Osteoblast (primary cell): ENCODE measurements at regions not wholly inside any gene's neighbourhood (a gene's known extent, or its start where the extent isn't known, plus 50 kb on each side); places are given as distances from the start of the nearest gene placed in this dataset.

Source experiments
- DNase-seq: peaks from one replicate; pipeline ENCODE4 v3.0.0; 2011; ENCODE audit warnings: low spot score, mixed read lengths; ENCODE audit not compliant: insufficient read length; ENCODE audit errors: missing footprints
- H2AFZ ChIP-seq: 2 replicates; pipeline ENCODE4 v1.6.0; 2011; ENCODE audit warnings: mild to moderate bottlenecking, low read length
- H3K27ac ChIP-seq: 2 replicates; pipeline ENCODE4 v1.5.1; 2011; ENCODE audit warnings: mild to moderate bottlenecking, low read depth, low read length, moderate library complexity
- H3K27me3 ChIP-seq: 2 replicates; pipeline ENCODE4 v1.6.0; 2012; ENCODE audit warnings: mild to moderate bottlenecking, control low read depth, inconsistent platforms, low read length, moderate library complexity; ENCODE audit not compliant: insufficient read depth
- H3K36me3 ChIP-seq: 2 replicates; pipeline ENCODE4 v1.5.1; 2011; ENCODE audit warnings: mild to moderate bottlenecking, low read length, control low read depth, moderate library complexity; ENCODE audit not compliant: insufficient read depth
- H3K4me1 ChIP-seq: 2 replicates; pipeline ENCODE4 v1.5.1; 2011; ENCODE audit warnings: mild to moderate bottlenecking, low read length, control low read depth, moderate library complexity; ENCODE audit not compliant: insufficient read depth
- H3K4me2 ChIP-seq: 2 replicates; pipeline ENCODE4 v1.6.0; 2011; ENCODE audit warnings: mild to moderate bottlenecking, low read length; ENCODE audit not compliant: insufficient read depth
- H3K4me3 ChIP-seq: fragments of 200-600 bp; sonication (generic); 3 replicates; pipeline ENCODE4 v1.5.1; 2012; ENCODE audit warnings: mild to moderate bottlenecking, low read length, inconsistent platforms; ENCODE audit not compliant: insufficient read depth
- H3K79me2 ChIP-seq: 2 replicates; pipeline ENCODE4 v1.6.0; 2012; ENCODE audit warnings: mild to moderate bottlenecking, low read length, control low read depth, inconsistent platforms; ENCODE audit not compliant: insufficient read depth
- H3K9me3 ChIP-seq: 2 replicates; pipeline ENCODE4 v1.5.1; 2011; ENCODE audit warnings: low read depth, low read length, control low read depth
- H4K20me1 ChIP-seq: 2 replicates; pipeline ENCODE4 v1.6.0; 2012; ENCODE audit warnings: mild to moderate bottlenecking, low read length, control low read depth; ENCODE audit not compliant: insufficient read depth
- TF ChIP-seq, protein P1 (sequence below): IDR thresholded peaks from 2 replicates; pipeline ENCODE4 v1.5.1; 2011; ENCODE audit warnings: mild to moderate bottlenecking, low read depth, low read length, moderate library complexity; ENCODE audit errors: extremely low read depth

DNA sequence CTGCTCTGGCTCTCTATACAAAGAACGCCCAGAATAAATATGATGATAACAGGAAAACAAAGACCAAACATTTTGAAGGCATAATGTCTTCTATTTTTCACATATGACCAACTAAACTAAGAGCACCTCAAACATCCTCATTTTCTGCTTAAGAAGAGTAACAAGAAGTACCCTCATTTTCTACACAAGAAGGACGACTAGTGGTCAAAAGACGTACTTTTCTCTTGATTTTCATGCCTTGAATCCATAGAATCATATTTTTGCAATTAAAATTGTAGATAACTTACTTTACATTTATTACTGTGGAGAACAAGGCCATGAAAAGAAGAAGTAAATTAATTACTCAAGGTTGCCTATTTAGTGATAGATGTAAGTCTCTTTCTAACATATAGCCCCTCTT is 358.6 kb downstream of the DUSP6 start:
- H3K79me2 ChIP-seq, result no peaks in the 10 kb centered on the region
- peaks cover 7% of the 10 kb centered on the region for H3K4me1 ChIP-seq
- peak; percentile 15 for DNase-seq
- no peak overlapping the region for H3K4me2 ChIP-seq
- no peak overlapping the region for H2AFZ ChIP-seq
- no peak overlapping the region for H3K27ac ChIP-seq
- H3K9me3 ChIP-seq, result no peaks in the 10 kb centered on the region
- H4K20me1 ChIP-seq, result no peaks in the 10 kb centered on the region
- H3K4me3 ChIP-seq, result no peak overlapping the region
- TF ChIP-seq, protein P1, sequence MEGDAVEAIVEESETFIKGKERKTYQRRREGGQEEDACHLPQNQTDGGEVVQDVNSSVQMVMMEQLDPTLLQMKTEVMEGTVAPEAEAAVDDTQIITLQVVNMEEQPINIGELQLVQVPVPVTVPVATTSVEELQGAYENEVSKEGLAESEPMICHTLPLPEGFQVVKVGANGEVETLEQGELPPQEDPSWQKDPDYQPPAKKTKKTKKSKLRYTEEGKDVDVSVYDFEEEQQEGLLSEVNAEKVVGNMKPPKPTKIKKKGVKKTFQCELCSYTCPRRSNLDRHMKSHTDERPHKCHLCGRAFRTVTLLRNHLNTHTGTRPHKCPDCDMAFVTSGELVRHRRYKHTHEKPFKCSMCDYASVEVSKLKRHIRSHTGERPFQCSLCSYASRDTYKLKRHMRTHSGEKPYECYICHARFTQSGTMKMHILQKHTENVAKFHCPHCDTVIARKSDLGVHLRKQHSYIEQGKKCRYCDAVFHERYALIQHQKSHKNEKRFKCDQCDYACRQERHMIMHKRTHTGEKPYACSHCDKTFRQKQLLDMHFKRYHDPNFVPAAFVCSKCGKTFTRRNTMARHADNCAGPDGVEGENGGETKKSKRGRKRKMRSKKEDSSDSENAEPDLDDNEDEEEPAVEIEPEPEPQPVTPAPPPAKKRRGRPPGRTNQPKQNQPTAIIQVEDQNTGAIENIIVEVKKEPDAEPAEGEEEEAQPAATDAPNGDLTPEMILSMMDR, result peak; percentile 66
- no peaks in the 10 kb centered on the region for H3K27me3 ChIP-seq
- no peaks in the 10 kb centered on the region for H3K36me3 ChIP-seq

DNA sequence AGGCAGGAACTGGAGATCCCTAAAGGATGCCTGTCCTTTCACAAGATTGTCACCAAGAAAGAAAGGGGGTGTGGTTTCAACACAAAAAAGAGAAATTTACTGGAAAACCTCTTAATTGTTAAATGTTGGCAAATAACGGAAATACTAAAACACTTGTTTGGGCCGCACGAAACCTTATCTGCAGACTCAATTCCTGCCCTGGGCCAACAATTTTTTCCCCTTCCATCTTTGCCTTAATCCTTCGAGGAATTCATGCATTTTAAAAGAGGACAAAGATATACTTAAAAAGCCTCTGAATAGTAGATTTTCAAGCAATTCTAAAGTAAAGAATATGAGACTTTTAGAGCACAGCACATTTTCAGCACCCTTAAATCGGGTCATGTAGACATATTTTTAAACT is 366.2 kb downstream of the DUSP6 start:
- H3K27ac ChIP-seq, result no peak overlapping the region
- no peaks in the 10 kb centered on the region for H3K79me2 ChIP-seq
- H3K4me1 ChIP-seq, result peaks cover 12% of the 10 kb centered on the region
- no peaks in the 10 kb centered on the region for H3K27me3 ChIP-seq
- TF ChIP-seq, protein P1, result no peak
- no peak overlapping the region for H3K4me2 ChIP-seq
- no peak overlapping the region for H2AFZ ChIP-seq
- H4K20me1 ChIP-seq, result no peaks in the 10 kb centered on the region
- DNase-seq, result no peak
- no peak overlapping the region for H3K4me3 ChIP-seq
- no peaks in the 10 kb centered on the region for H3K36me3 ChIP-seq
- H3K9me3 ChIP-seq, result no peaks in the 10 kb centered on the region

DNA sequence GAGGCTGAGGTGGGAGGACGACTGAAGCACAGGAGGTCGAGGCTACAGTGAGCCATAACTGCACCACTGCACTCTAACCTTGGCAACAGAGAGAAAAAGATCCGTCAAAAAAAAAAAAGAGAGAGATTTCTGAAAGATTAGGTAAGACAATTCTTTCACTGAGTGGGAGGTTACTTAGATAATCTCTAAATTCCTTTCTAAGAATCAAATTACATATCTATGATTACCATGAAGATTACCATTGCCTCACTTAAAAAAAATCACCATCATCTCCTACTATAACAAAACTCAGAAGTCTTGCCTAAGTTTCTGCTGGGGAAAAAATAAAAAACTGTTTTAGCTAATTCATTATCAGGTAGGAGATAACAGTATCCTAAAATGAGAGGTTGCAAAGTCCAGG is 366.7 kb downstream of the DUSP6 start:
- Histone ChIP-seq H4K20me1 (no peaks in the 10 kb centered on the region), H3K79me2 (no peaks in the 10 kb centered on the region), H3K4me3 (no peak overlapping the region), H3K27me3 (no peaks in the 10 kb centered on the region), H2AFZ (no peak overlapping the region), H3K9me3 (no peaks in the 10 kb centered on the region), H3K4me1 (peaks cover 12% of the 10 kb centered on the region), H3K36me3 (no peaks in the 10 kb centered on the region), H3K4me2 (no peak overlapping the region), H3K27ac (no peak overlapping the region)
- TF ChIP-seq, protein P1, result no peak
- DNase-seq, result no peak

DNA sequence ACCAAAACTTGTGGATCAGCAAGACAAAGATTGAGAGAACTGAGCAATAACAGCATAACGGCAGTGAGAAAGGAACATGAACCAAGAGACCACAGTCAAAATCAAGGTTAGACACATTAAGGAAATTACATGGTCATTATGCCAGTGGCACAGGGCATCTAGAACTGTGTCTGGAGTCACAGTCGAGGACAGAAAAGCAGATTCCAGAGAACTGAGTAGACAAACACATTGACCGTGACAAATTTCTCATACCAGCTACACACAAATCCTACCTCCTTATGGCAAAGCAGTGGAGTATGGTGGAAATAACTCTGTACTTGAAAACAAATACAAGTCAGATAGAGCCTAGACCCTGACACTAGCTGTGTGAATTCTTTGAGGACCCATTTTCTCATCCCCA is 367.3 kb downstream of the DUSP6 start:
- TF ChIP-seq, protein P1, result no peak
- H3K4me1 ChIP-seq, result peaks cover 12% of the 10 kb centered on the region
- no peak overlapping the region for H3K4me3 ChIP-seq
- H3K4me2 ChIP-seq, result no peak overlapping the region
- DNase-seq, result no peak
- H3K9me3 ChIP-seq, result no peaks in the 10 kb centered on the region
- no peaks in the 10 kb centered on the region for H3K79me2 ChIP-seq
- H3K36me3 ChIP-seq, result no peaks in the 10 kb centered on the region
- no peaks in the 10 kb centered on the region for H4K20me1 ChIP-seq
- H3K27me3 ChIP-seq, result no peaks in the 10 kb centered on the region
- no peak overlapping the region for H3K27ac ChIP-seq
- H2AFZ ChIP-seq, result no peak overlapping the region
